CD4-positive, alpha-beta T cell treated with Interleukin-12 subunit alpha and Interleukin-12 subunit beta, for 1 hour (primary cell): ENCODE measurements at regions not wholly inside any gene's neighbourhood (a gene's known extent, or its start where the extent isn't known, plus 50 kb on each side); places are given as distances from the start of the nearest gene placed in this dataset.

ENCODE experiments used
- DNase-seq: peaks from one replicate; pipeline ENCODE4 v3.0.0-alpha.2; 2020

- no peak for DNase-seq
Observed at GRCh38 chr2:23078784-23079434, 306.1 kb upstream of the KLHL29 start.

- no peak for DNase-seq
Observed at GRCh38 chr2:23083966-23084365, 301.0 kb upstream of the KLHL29 start.

GRCh38 chr2:23091019-23091418, 294.0 kb upstream of the KLHL29 start:
- no peak for DNase-seq

GRCh38 chr2:23091900-23092299, 293.1 kb upstream of the KLHL29 start:
- no peak for DNase-seq

- no peak for DNase-seq
Observed at GRCh38 chr2:23092831-23093230, 292.1 kb upstream of the KLHL29 start.

GRCh38 chr2:23093513-23093912, 291.5 kb upstream of the KLHL29 start:
- DNase-seq, result no peak

GRCh38 chr2:23096906-23097602, 287.9 kb upstream of the KLHL29 start:
- DNase-seq, result no peak

- DNase-seq, result no peak
Observed at GRCh38 chr2:23100406-23100805, 284.6 kb upstream of the KLHL29 start.

- DNase-seq, result no peak
Observed at GRCh38 chr2:23106242-23106785, 278.7 kb upstream of the KLHL29 start.

- no peak for DNase-seq
Observed at GRCh38 chr2:23107327-23107941, 277.5 kb upstream of the KLHL29 start.

- DNase-seq, result no peak
Observed at GRCh38 chr2:23111263-23111662, 273.7 kb upstream of the KLHL29 start.

- no peak for DNase-seq
Observed at GRCh38 chr2:23112517-23112916, 272.5 kb upstream of the KLHL29 start.

- no peak for DNase-seq
Observed at GRCh38 chr2:23114299-23114698, 270.7 kb upstream of the KLHL29 start.

- DNase-seq, result no peak
Observed at GRCh38 chr2:23118313-23118712, 266.7 kb upstream of the KLHL29 start.

GRCh38 chr2:23118894-23119293, 266.1 kb upstream of the KLHL29 start:
- no peak for DNase-seq

- DNase-seq, result no peak
Observed at GRCh38 chr2:23120161-23120560, 264.8 kb upstream of the KLHL29 start.

- no peak for DNase-seq
Observed at GRCh38 chr2:23121968-23122648, 262.9 kb upstream of the KLHL29 start.

GRCh38 chr2:23122681-23123215, 262.2 kb upstream of the KLHL29 start:
- DNase-seq, result no peak

GRCh38 chr2:23123686-23124085, 261.3 kb upstream of the KLHL29 start:
- no peak for DNase-seq

GRCh38 chr2:23124214-23124750, 260.7 kb upstream of the KLHL29 start:
- DNase-seq, result no peak

- DNase-seq, result no peak
Observed at GRCh38 chr2:23127465-23127864, 257.5 kb upstream of the KLHL29 start.

GRCh38 chr2:23128684-23129292, 256.2 kb upstream of the KLHL29 start:
- DNase-seq, result no peak
